ENCODE measurements at regions not wholly inside any gene's neighbourhood (a gene's known extent, or its start where the extent isn't known, plus 50 kb on each side); places are given as distances from the start of the nearest gene placed in this dataset.
"Not testable (repeated sequence)": the region's sequence is repeated elsewhere in the genome, so short reads cannot be mapped to it uniquely, and the experiment has no call there.

GRCh38 chr4:32884198-32884597 is 2164.0 kb downstream of the PCDH7 start:
- no peak overlapping the region for H3K4me3 Mint-ChIP-seq

DNA sequence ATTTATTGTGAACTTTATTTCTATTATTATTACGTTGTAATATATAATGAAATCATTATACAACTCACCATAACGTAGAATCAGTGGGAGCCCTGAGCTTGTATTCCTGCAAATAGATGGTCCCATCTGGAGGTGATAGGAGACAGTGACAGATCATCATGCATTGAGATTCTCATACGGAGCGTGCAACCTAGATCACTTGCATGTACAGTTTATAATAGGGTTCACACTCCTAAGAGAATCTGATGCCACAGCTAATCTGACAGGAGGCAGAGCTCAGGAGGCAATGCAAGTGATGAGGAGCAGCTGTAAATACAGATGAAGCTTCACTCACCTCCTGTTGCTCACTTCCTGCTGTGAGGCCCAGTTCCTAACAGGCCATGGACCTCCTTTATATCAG is 2170.2 kb downstream of the PCDH7 start:
- H3K27ac Mint-ChIP-seq: no peak overlapping the region
- H3K27me3 Mint-ChIP-seq: no peaks in the 10 kb centered on the region
- no peaks in the 10 kb centered on the region for H3K9me3 Mint-ChIP-seq
- no peaks in the 10 kb centered on the region for H3K4me1 Mint-ChIP-seq (ENCODE audit: low read depth)
- intact Hi-C loops (cut with micrococcal nuclease): no loop called here
- H3K36me3 Mint-ChIP-seq (ENCODE audit: low read depth): no peaks in the 10 kb centered on the region
- no peak overlapping the region for H3K4me3 Mint-ChIP-seq

More at GRCh38 chr4:32884198-32884597, 2164.0 kb downstream of the PCDH7 start:
- Mint-ChIP-seq H3K9me3 (no peaks in the 10 kb centered on the region), H3K27ac (no peak overlapping the region), H3K36me3 (ENCODE audit: low read depth) (no peaks in the 10 kb centered on the region), H3K27me3 (no peaks in the 10 kb centered on the region), H3K4me1 (ENCODE audit: low read depth) (no peaks in the 10 kb centered on the region)
- intact Hi-C loops (cut with micrococcal nuclease): no loop called here

- Mint-ChIP-seq H3K27ac (no peak overlapping the region), H3K4me3 (no peak overlapping the region), H3K9me3 (peaks cover 14% of the 10 kb centered on the region), H3K27me3 (no peaks in the 10 kb centered on the region), H3K36me3 (ENCODE audit: low read depth) (no peaks in the 10 kb centered on the region), H3K4me1 (ENCODE audit: low read depth) (no peaks in the 10 kb centered on the region)
- intact Hi-C loops (cut with micrococcal nuclease): no loop called here
These were observed 2188.9 kb downstream of the PCDH7 start for GRCh38 chr4:32909053-32909452.

GRCh38 chr4:32909736-32910135 is 2189.6 kb downstream of the PCDH7 start:
- no peaks in the 10 kb centered on the region for H3K4me1 Mint-ChIP-seq (ENCODE audit: low read depth)
- peaks cover 14% of the 10 kb centered on the region for H3K9me3 Mint-ChIP-seq
- no peak overlapping the region for H3K4me3 Mint-ChIP-seq
- H3K27me3 Mint-ChIP-seq: no peaks in the 10 kb centered on the region
- intact Hi-C loops (cut with micrococcal nuclease): no loop called here
- no peak overlapping the region for H3K27ac Mint-ChIP-seq
- H3K36me3 Mint-ChIP-seq (ENCODE audit: low read depth): no peaks in the 10 kb centered on the region

- no peak overlapping the region for H3K4me3 Mint-ChIP-seq
- H3K9me3 Mint-ChIP-seq: peaks cover 11% of the 10 kb centered on the region
- no peaks in the 10 kb centered on the region for H3K4me1 Mint-ChIP-seq (ENCODE audit: low read depth)
- H3K27me3 Mint-ChIP-seq: no peaks in the 10 kb centered on the region
- no peak overlapping the region for H3K27ac Mint-ChIP-seq
- intact Hi-C loops (cut with micrococcal nuclease): no loop called here
- H3K36me3 Mint-ChIP-seq (ENCODE audit: low read depth): no peaks in the 10 kb centered on the region
These were observed 2197.4 kb downstream of the PCDH7 start for GRCh38 chr4:32917586-32917985.

GRCh38 chr4:32929796-32930699 is 2209.9 kb downstream of the PCDH7 start:
- H3K4me1 Mint-ChIP-seq (ENCODE audit: low read depth): no peaks in the 10 kb centered on the region
- no peaks in the 10 kb centered on the region for H3K27me3 Mint-ChIP-seq
- H3K4me3 Mint-ChIP-seq: no peak overlapping the region
- no peak overlapping the region for H3K27ac Mint-ChIP-seq
- H3K36me3 Mint-ChIP-seq (ENCODE audit: low read depth): no peaks in the 10 kb centered on the region
- intact Hi-C loops (cut with micrococcal nuclease): no loop called here
- H3K9me3 Mint-ChIP-seq: peaks cover under 1% of the 10 kb centered on the region

- H3K9me3 Mint-ChIP-seq: no peaks in the 10 kb centered on the region
These were observed 2210.5 kb downstream of the PCDH7 start for GRCh38 chr4:32930700-32931099.

DNA sequence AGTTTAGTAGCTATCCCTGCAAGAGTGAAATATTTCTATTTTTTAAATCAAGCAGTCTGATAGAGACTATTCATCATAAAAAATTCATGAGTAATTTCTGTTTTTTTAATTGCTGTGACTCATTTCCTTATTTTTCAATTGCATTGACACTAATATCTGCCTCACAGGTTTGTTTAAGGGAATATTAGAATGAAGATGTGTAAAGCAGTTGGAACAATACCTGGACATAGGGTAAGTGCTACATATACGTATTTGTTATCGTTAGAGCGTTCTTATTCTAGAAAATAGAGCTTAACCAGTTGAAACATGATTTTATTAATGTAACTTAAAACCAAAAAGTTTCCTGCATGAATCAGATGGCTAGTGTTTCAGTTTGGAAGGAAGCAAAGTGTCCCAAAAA is 2211.3 kb downstream of the PCDH7 start:
- H3K27ac Mint-ChIP-seq: no peak overlapping the region
- intact Hi-C loops (cut with micrococcal nuclease): no loop called here
- H3K9me3 Mint-ChIP-seq: no peaks in the 10 kb centered on the region
- H3K4me1 Mint-ChIP-seq (ENCODE audit: low read depth): no peaks in the 10 kb centered on the region
- no peaks in the 10 kb centered on the region for H3K27me3 Mint-ChIP-seq
- no peaks in the 10 kb centered on the region for H3K36me3 Mint-ChIP-seq (ENCODE audit: low read depth)
- H3K4me3 Mint-ChIP-seq: no peak overlapping the region

More at GRCh38 chr4:32930700-32931099, 2210.5 kb downstream of the PCDH7 start:
- no peaks in the 10 kb centered on the region for H3K36me3 Mint-ChIP-seq (ENCODE audit: low read depth)
- H3K4me3 Mint-ChIP-seq: no peak overlapping the region
- no peaks in the 10 kb centered on the region for H3K4me1 Mint-ChIP-seq (ENCODE audit: low read depth)
- intact Hi-C loops (cut with micrococcal nuclease): no loop called here
- H3K27me3 Mint-ChIP-seq: no peaks in the 10 kb centered on the region
- no peak overlapping the region for H3K27ac Mint-ChIP-seq

DNA sequence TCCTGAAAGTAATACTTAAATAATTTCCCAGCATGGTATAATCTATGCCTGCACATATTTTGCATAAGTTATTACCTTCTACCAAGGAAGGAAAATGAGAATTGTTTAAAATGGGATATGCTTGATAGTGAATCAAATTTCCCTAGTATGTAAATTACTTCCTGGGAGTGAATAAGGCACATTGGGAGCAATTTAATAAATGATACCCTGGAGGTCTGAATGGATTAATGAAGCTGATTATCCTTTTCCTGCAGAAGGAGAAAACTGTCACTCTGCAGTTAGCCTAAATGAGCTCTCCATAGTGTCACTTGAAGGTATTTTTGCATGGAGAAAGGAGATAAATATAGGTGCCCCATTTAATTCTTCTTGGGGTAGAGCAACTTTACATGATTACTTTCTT is 2212.0 kb downstream of the PCDH7 start:
- Mint-ChIP-seq H3K9me3 (no peaks in the 10 kb centered on the region), H3K27me3 (no peaks in the 10 kb centered on the region), H3K4me3 (no peak overlapping the region), H3K36me3 (ENCODE audit: low read depth) (no peaks in the 10 kb centered on the region), H3K4me1 (ENCODE audit: low read depth) (no peaks in the 10 kb centered on the region), H3K27ac (no peak overlapping the region)
- intact Hi-C loops (cut with micrococcal nuclease): no loop called here

- not testable (repeated sequence) for H3K36me3 Mint-ChIP-seq (ENCODE audit: low read depth)
These were observed 2219.1 kb downstream of the PCDH7 start for GRCh38 chr4:32939222-32939621.

GRCh38 chr4:32950866-32951265 is 2230.7 kb downstream of the PCDH7 start:
- no peak overlapping the region for H3K4me3 Mint-ChIP-seq
- H3K27me3 Mint-ChIP-seq: no peaks in the 10 kb centered on the region
- H3K27ac Mint-ChIP-seq: no peak overlapping the region
- intact Hi-C loops (cut with micrococcal nuclease): no loop called here
- peaks cover 17% of the 10 kb centered on the region for H3K9me3 Mint-ChIP-seq
- no peaks in the 10 kb centered on the region for H3K36me3 Mint-ChIP-seq (ENCODE audit: low read depth)
- no peaks in the 10 kb centered on the region for H3K4me1 Mint-ChIP-seq (ENCODE audit: low read depth)

More at GRCh38 chr4:32939222-32939621, 2219.1 kb downstream of the PCDH7 start:
- intact Hi-C loops (cut with micrococcal nuclease); H3K4me1 Mint-ChIP-seq (ENCODE audit: low read depth); H3K9me3 Mint-ChIP-seq; H3K27me3 Mint-ChIP-seq; H3K4me3 Mint-ChIP-seq; H3K27ac Mint-ChIP-seq: not testable (repeated sequence)

DNA sequence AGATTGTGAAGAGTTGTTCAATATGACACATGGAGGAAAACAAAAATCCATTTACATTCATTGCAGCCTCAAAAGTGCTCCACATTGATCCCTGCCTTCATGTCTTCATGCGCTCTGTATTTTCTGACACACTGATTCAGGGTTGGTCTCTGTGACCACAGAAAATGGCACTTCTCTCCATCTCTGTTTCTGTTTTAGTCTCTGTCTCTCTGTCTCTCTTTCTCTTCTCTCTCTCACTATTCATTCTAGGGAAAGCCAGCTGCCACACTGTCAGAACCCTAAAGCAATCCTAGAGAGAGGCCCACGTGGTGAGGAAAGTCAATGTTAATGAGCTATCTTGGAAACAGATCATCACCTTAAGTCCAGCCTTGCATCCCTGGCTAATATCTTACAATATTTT is 2238.4 kb downstream of the PCDH7 start:
- intact Hi-C loops (cut with micrococcal nuclease): no loop called here
- no peaks in the 10 kb centered on the region for H3K4me1 Mint-ChIP-seq (ENCODE audit: low read depth)
- H3K27me3 Mint-ChIP-seq: no peaks in the 10 kb centered on the region
- no peak overlapping the region for H3K27ac Mint-ChIP-seq
- no peaks in the 10 kb centered on the region for H3K36me3 Mint-ChIP-seq (ENCODE audit: low read depth)
- no peak overlapping the region for H3K4me3 Mint-ChIP-seq
- no peaks in the 10 kb centered on the region for H3K9me3 Mint-ChIP-seq

DNA sequence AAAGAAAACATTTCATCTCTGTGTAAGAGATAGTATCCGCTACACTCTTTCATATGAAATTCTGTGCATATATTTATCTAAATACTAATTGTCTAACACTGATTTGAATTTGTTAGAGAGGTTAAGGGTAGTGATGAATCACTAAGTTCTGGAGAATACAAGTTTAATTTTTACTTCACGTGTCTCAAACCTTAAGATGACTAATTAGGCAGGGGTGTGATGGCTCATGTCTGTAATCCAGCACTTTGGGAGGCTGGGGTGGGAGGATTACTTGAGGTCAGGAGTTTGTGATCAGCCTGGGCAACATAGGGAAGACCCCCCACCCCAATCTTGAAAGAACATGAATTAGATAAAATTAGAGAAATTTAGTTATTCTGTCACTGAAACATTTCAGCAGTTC is 2241.9 kb downstream of the PCDH7 start:
- Mint-ChIP-seq H3K27me3 (no peaks in the 10 kb centered on the region), H3K4me1 (ENCODE audit: low read depth) (no peaks in the 10 kb centered on the region), H3K4me3 (no peak overlapping the region), H3K9me3 (no peaks in the 10 kb centered on the region), H3K27ac (no peak overlapping the region), H3K36me3 (ENCODE audit: low read depth) (no peaks in the 10 kb centered on the region)
- intact Hi-C loops (cut with micrococcal nuclease): no loop called here

DNA sequence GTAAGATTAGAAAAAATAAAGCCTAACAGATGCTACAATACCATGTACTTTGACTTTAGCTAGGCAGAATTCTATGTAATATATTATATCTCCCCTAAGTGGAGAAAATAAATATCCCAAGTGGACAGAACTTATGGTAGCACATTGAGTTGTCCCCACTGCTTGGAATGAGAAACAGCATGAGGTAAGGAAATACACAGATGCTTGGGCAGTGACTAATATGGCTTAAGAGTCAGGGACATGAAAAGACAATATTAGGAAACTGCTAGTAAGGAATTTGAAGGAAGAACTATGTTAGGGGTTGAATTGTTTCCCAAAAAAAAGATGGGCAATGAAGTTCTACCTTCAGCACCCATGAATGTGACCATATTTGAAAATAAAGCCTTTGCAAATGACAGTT is 2265.1 kb downstream of the PCDH7 start:
- intact Hi-C loops (cut with micrococcal nuclease): no loop called here
- Mint-ChIP-seq H3K9me3 (no peaks in the 10 kb centered on the region), H3K27me3 (no peaks in the 10 kb centered on the region), H3K27ac (no peak overlapping the region), H3K36me3 (ENCODE audit: low read depth) (no peaks in the 10 kb centered on the region), H3K4me3 (no peak overlapping the region), H3K4me1 (ENCODE audit: low read depth) (no peaks in the 10 kb centered on the region)

- Mint-ChIP-seq H3K9me3 (no peaks in the 10 kb centered on the region), H3K36me3 (ENCODE audit: low read depth) (no peaks in the 10 kb centered on the region), H3K27me3 (no peaks in the 10 kb centered on the region), H3K4me3 (no peak overlapping the region), H3K4me1 (ENCODE audit: low read depth) (no peaks in the 10 kb centered on the region), H3K27ac (no peak overlapping the region)
- intact Hi-C loops (cut with micrococcal nuclease): no loop called here
These were observed 2266.1 kb downstream of the PCDH7 start for GRCh38 chr4:32986236-32986635.
